ENCODE measurements at regions not wholly inside any gene's neighbourhood (a gene's known extent, or its start where the extent isn't known, plus 50 kb on each side); places are given as distances from the start of the nearest gene placed in this dataset.

DNA sequence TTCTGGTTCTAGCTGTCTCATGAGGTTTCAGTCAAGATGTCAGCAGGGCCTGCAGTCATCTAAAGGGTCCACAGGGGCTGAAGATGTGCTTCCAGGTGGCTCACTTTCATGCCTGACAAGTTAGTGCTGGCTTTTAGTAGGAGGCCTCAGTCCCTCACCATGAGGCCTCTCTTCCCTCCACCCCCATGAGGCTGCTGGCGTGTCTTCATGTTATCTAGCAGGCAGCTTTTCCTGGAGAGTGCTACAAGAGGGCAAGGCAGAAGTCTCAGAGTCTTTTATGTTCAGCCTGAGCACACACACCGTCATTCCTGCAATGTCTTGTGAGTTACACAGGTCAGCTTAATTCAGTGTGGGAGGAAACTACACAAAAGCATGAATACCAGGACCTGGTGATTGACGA is 769.9 kb downstream of the HDGFL1 start:
- Mint-ChIP-seq H3K4me1 (0 out of 2 replicates have a peak, but pooled peaks cover 3% of the 10 kb centered on the region), H3K36me3 (no peaks in the 10 kb centered on the region), H3K27me3 (ENCODE audit: low read depth) (no peaks in the 10 kb centered on the region), H3K9me3 (no peaks in the 10 kb centered on the region), H3K4me3 (no peak overlapping the region), H3K27ac (no peak overlapping the region)
- TF ChIP-seq, protein P1, sequence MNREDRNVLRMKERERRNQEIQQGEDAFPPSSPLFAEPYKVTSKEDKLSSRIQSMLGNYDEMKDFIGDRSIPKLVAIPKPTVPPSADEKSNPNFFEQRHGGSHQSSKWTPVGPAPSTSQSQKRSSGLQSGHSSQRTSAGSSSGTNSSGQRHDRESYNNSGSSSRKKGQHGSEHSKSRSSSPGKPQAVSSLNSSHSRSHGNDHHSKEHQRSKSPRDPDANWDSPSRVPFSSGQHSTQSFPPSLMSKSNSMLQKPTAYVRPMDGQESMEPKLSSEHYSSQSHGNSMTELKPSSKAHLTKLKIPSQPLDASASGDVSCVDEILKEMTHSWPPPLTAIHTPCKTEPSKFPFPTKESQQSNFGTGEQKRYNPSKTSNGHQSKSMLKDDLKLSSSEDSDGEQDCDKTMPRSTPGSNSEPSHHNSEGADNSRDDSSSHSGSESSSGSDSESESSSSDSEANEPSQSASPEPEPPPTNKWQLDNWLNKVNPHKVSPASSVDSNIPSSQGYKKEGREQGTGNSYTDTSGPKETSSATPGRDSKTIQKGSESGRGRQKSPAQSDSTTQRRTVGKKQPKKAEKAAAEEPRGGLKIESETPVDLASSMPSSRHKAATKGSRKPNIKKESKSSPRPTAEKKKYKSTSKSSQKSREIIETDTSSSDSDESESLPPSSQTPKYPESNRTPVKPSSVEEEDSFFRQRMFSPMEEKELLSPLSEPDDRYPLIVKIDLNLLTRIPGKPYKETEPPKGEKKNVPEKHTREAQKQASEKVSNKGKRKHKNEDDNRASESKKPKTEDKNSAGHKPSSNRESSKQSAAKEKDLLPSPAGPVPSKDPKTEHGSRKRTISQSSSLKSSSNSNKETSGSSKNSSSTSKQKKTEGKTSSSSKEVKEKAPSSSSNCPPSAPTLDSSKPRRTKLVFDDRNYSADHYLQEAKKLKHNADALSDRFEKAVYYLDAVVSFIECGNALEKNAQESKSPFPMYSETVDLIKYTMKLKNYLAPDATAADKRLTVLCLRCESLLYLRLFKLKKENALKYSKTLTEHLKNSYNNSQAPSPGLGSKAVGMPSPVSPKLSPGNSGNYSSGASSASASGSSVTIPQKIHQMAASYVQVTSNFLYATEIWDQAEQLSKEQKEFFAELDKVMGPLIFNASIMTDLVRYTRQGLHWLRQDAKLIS (CRISPR knock-in tag; IDR thresholded peaks at IDR 0.05; ENCODE audit: borderline replicate concordance) = no peak
- TF ChIP-seq E2F1 (CRISPR knock-in tag; IDR thresholded peaks at IDR 0.05) (no peak), ZNF219 (CRISPR knock-in tag; IDR thresholded peaks at IDR 0.05; ENCODE audit: borderline replicate concordance) (no peak), NFYB (CRISPR knock-in tag; conservative IDR thresholded peaks at IDR 0.05; ENCODE audit: low read depth) (no peak), JAZF1 (CRISPR knock-in tag; IDR thresholded peaks at IDR 0.05) (no peak), IRF2 (CRISPR knock-in tag; IDR thresholded peaks at IDR 0.05; ENCODE audit: borderline replicate concordance, low read depth) (no peak), ZMAT4 (CRISPR knock-in tag; IDR thresholded peaks at IDR 0.05) (no peak), AR (CRISPR knock-in tag; IDR thresholded peaks at IDR 0.05) (no peak), ZNF138 (CRISPR knock-in tag; conservative IDR thresholded peaks at IDR 0.05) (no peak), SMAD3 (CRISPR knock-in tag; IDR thresholded peaks at IDR 0.05; ENCODE audit: borderline replicate concordance) (no peak), FOXJ3 (CRISPR knock-in tag; IDR thresholded peaks at IDR 0.05; ENCODE audit: borderline replicate concordance) (no peak), SMAD4 (CRISPR knock-in tag; IDR thresholded peaks at IDR 0.05) (no peak), ERG (CRISPR knock-in tag; IDR thresholded peaks at IDR 0.05) (no peak), SP1 (CRISPR knock-in tag; conservative IDR thresholded peaks at IDR 0.05) (no peak), MYBL2 (CRISPR knock-in tag; IDR thresholded peaks at IDR 0.05) (no peak)
- TF ChIP-seq, protein P2, sequence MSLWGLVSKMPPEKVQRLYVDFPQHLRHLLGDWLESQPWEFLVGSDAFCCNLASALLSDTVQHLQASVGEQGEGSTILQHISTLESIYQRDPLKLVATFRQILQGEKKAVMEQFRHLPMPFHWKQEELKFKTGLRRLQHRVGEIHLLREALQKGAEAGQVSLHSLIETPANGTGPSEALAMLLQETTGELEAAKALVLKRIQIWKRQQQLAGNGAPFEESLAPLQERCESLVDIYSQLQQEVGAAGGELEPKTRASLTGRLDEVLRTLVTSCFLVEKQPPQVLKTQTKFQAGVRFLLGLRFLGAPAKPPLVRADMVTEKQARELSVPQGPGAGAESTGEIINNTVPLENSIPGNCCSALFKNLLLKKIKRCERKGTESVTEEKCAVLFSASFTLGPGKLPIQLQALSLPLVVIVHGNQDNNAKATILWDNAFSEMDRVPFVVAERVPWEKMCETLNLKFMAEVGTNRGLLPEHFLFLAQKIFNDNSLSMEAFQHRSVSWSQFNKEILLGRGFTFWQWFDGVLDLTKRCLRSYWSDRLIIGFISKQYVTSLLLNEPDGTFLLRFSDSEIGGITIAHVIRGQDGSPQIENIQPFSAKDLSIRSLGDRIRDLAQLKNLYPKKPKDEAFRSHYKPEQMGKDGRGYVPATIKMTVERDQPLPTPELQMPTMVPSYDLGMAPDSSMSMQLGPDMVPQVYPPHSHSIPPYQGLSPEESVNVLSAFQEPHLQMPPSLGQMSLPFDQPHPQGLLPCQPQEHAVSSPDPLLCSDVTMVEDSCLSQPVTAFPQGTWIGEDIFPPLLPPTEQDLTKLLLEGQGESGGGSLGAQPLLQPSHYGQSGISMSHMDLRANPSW (CRISPR knock-in tag; conservative IDR thresholded peaks at IDR 0.05; ENCODE audit: low read depth) = no peak
- DNase-seq (ENCODE audit: low spot score) (no peak), ATAC-seq (no peak)
- CTCF ChIA-PET = no interaction called here
- POLR2A ChIA-PET = no interaction called here
